NCI-H2227 (cell line): ENCODE measurements at regions not wholly inside any gene's neighbourhood (a gene's known extent, or its start where the extent isn't known, plus 50 kb on each side); places are given as distances from the start of the nearest gene placed in this dataset.

Experiments used
- DNase-seq: peaks from one replicate; lab custom pipeline; 2025; ENCODE audit not compliant: unreplicated experiment; lab: John Stamatoyannopoulos, UW

DNA sequence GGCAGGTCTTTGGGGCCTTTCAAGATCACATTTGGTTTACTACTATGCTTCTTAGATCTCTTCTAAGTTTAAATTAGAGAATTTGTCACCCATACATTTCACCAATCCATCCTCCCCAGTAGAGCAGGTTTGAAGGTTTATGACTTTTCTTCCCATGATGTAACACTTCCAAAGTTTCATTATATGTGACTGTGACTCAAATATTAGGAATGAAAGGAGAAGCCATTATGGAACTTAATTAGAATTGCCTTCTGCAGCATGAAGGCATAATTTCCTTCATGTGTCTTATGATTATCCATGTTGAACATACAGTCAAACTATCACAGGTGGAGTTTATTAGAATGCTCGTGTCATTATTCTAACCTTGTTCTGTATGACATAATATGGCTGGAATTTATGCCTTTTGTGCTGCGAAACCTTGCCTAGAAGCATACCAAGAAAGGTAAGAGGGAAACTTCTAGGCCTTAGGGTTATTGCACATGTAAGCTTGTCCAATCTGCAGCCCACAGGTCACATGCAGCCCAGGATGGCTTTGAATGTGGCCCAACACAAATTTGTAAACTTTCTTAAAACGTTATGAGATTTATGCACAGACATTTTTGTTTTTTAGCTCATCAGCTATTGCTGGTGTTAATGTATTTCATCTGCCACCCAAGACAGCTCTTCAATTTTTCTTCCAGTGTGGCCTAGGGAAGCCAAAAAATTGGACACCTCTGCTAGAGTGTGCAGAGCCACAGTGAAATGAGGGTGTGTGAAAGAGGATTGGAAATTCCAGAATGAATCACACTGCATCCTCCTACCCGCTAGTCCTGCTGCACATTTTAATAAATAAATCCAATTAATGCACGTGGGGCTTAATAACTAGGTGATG, 133.6 kb downstream of the TMEM26 start:
- DNase-seq = no peak

DNA sequence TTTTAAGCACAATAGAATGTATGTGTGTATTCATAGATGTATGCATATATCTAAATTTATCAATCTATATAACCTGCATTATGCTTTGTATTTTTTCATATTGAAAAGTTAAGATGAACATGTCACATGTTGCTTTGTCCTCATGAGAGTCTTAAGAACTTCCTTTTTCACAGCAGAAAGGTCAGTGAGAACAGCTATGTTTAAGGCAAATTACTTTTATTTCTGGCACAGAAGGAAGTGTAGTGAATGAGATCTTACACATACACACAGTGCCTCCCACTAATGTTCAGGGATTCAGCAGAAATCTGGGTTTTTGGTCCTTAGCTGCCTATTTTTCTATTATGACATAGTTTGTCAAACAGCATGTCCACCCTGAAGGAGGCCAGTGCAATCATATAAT, 134.8 kb downstream of the TMEM26 start:
- DNase-seq = no peak

DNA sequence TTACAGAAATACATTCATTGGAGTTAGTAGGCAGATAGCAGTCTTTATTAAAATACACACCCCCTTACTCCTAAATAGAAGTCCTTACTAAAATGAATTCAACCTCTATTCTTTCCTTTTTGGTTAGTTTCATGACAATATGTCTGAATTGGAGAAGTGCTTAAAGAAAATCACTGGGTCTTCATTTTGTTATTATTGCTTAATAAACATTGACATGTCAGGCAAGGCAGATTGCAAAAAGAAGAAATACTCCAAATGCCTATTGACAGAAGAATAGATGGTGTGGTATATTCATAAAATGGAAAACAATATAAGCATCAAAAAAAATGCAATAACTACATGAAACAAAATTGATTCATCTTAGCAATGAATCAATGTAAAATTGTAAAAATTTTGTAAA, 135.5 kb downstream of the TMEM26 start:
- DNase-seq = no peak

DNA sequence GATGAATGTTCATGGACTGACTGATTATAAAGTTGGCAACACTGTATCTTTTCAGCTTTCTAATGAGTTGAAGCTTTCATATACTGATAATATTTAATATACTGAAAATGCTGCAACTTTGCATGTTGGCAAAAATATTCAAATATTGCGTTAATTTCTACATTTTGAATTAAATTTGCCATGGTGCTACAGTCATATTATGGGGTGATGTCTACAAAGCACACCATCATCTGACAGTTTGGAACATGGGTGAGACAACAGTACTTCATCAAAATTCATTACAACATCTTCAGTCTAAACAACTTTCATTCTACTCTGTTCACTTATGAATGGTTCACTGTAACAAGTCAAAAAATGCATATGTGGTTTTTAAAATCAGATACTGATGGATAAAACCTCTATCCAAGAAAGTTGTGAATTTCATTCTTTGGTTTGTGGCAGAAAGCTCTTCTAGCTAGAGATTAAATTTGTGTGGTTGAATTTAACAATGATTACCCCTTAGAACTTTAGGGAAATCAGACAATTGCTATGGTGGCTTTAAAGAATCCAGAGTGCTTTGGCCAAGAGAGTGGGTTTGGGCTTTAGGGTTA, 136.4 kb downstream of the TMEM26 start:
- no peak for DNase-seq

DNA sequence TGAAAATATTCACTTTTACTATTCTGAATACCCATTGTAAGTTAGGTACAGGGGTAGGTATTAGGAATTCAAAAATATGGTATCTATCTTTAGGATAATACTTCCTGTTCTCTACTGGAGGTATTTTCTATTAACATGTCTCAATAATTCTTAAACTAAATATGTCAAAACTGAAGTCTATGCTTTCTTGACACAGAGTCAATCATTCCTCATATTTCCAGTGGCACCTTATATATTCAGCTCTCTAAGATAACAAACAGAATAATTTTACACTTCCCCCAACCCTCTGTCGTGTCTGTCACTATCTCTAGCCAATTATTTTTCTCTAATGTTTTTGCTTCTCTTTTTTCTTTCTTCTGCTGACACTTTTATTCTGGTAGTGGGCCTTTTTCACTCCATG, 138.9 kb downstream of the TMEM26 start:
- no peak for DNase-seq

DNA sequence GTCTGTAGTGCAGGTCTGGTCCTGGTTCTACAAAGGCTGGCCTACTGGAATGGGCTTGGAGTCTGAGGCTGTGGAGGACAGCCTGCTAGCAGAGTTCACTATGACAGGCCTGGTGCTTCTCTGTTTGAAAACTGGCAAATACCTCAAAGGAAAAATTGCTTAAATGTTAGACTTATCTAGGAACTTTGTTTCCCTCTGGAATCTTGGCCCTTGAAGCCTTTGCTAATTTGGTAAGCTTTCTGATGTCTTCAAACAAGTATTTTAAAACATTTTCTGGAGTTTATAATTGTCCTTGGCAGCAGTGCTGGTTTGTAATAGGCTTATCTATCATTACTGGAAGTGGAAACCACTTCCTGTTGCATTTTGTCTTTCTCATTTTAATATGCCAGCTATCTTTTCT, 139.7 kb downstream of the TMEM26 start:
- no peak for DNase-seq

DNA sequence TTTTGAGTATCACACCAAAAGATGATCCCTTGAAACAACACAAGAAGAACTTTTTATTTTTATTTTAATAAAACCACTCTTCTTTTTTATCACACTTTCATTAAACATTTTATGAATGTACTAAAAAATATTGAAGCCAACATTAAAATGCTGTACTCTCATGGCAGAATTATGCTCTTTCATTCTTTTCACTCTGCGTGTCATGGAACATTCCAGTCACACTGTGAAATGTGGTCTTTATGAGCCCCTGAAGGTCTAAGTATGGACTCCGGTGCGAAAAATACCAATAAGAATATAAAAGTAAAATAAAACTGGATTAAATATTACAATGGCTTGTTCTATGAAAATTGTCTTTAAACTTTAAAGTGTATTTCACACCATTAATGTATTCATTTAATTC, 148.4 kb downstream of the TMEM26 start:
- no peak for DNase-seq

DNA sequence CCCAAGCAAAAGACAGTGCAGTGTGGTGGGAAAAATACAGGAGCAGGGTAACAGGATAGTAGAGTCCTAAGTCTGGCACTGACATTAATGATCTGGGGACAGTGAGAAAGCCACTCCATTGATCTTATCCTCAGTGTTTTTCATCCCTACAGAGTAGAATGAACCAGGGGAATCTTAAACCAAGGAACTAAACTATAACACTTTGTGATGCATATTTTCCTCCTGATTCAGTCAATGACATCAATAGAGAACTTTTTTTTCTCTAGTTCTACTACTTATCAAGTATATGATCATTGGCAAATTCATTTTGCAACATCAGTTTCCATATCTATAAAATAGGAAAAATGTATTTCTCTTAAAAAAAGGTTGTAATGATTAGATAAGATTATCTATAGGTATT, 151.1 kb downstream of the TMEM26 start:
- DNase-seq = no peak

DNA sequence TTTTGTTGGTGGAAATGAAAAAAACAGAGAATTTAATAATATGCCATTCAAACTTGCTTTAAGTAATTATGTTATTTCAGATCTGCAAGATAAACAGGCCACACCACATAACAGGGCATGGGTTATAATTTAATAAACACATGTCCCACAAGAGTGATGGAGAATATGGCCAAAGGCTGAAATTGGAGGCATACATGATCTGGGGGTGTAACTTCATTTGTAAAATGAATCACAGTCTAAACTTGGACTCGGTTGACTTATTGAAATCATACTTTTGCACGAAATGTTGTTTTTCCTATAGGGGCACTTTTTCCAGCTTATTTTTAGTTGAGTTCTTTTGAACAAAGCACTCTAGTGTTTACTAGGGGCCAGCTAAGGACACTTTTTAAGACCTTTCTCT, 151.6 kb downstream of the TMEM26 start:
- no peak for DNase-seq

DNA sequence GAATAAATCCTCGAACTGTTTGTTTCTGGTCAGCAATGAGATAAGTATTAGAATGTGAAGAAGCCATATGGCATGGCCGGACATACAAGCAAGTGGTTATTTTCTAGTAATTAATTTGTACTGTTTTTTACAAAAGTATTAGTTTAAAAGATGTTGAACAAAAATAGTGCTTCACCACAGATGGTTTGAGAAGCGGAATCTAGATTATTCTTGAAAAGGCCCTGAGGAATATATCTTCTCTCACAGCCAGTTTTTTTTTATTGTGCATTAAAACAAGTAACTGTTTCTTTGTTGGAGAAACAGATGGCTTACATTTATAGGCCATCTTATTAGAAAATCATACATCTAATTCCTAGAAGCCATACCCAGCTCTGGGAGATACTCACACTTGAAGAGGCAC, 153.3 kb downstream of the TMEM26 start:
- no peak for DNase-seq

DNA sequence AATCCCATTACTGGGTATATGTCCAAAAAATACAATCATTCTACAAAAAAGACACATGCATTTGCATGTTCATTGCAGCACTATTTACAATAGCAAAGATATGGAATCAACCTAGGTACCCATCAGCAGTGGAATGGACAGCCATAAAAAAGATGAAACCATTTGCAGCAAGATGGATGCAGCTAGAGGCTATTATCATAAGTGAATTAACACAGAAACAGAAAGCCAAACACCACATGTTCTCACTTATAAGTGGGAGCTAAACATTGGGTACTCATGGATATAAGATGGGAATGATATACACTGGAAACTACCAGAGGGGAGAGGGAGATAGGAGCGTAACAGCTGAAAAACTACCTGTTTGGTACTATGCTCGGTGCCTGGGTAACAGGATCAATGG, 154.0 kb downstream of the TMEM26 start:
- DNase-seq = no peak

DNA sequence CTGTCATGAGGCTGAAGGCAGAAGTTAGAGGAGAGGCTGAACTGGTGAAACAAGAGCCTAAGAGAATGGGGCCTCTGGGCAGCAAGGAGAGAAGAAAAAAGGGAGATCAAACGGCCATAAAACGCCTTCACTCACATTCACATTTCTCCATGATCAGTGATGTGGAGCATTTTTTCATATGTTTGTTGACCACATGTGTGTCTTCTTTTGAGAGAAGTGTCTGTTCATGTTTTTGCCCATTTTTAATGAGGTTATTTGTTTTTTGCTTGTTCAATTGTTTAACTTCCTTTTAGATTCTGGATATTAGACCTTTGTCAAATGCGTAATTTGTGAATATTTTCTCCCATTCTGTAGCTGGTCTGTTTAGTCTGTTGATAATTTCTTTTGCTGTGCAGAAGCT, 155.0 kb downstream of the TMEM26 start:
- DNase-seq = no peak

DNA sequence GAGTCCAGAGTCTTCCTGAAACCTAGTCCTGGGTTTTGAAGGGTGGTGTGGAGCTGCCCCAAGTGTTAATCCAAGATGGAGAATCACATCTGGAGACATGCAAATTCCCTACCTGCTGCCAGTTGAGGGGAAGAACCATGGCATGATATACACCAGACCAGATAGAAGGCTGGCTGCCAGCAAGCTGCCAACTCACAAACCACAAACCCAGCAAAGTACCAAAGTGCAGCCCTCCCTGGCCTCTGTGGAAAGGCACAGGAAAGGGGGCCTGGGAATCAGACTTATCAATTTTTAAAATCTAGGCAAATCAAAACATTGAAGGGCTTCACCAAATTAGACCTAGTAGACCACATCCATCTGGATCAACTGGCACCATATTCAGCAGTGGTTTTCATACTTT, 157.0 kb downstream of the TMEM26 start:
- DNase-seq = no peak

DNA sequence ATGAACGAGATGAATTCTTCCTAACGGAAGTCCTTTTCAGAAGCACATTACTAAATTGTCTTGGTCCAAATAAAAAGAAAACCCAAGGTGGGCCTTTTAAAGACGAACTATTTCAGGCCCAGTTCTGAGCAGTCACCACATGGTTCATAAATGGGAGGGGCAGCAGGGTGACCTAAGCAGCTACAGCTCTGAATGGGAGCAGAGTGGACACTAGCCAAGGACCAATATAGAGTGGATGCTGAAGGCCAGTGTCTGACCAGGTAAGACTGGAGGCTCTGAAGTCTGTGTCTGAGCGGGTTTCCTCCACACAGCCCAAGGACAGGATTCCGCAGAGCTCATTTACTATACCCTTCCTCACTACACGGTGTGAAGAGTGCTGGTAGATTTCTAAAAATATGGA, 159.1 kb downstream of the TMEM26 start:
- no peak for DNase-seq

DNA sequence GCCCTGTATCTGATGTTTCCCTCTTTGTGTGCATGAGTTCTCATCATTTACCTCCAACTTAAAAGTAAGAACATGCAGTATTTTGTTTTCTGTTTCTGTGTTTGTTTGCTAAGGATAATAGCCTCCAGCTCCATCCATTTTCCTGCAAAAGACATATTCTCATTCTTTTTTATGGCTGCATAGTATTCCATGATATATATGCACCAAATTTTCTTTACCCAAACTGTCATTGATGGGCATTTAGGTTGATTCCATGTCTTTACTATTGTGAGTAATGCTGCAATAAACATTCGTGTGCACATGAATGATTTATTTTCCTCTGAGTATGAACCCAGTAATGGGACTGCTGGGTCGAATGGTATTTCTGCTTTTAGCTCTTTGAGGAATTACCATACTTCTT, 163.4 kb downstream of the TMEM26 start:
- DNase-seq = no peak

DNA sequence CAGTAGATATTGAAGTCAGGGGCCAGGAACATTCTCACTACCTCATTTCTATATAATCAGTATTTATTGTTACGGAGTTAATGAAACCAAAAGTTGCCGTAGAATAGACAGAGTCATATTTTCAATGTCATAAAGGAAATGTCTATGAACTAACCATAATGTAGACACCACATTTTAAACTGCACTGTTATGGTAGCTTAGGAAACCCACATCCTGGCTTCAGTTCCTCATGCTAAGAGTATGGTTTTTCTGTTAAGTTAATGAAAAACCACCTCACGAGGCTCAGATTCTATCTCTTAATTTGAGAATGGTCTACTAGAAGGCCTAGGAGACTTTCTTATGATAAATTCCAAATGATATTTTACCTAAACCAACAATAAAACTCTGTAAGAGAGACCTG, 166.5 kb downstream of the TMEM26 start:
- no peak for DNase-seq

DNA sequence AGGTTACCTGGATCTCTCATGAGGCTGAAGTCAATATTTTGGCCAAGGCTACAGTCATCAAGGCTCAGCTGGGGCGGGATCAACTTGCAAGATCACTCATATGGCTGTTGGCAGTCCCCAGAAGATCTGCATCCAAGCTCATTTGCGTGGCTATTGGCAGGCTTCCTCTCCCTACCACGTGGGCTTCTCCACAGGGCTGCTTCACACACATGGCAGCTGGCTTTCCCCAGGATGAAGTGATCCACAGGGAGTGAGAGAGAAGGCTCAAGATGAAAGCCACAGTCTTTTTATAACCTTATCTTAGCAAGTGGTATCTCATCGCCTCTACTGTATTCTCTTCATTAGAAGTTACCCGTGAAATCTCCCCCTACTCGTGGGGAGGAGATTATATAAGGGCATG, 167.4 kb downstream of the TMEM26 start:
- no peak for DNase-seq

DNA sequence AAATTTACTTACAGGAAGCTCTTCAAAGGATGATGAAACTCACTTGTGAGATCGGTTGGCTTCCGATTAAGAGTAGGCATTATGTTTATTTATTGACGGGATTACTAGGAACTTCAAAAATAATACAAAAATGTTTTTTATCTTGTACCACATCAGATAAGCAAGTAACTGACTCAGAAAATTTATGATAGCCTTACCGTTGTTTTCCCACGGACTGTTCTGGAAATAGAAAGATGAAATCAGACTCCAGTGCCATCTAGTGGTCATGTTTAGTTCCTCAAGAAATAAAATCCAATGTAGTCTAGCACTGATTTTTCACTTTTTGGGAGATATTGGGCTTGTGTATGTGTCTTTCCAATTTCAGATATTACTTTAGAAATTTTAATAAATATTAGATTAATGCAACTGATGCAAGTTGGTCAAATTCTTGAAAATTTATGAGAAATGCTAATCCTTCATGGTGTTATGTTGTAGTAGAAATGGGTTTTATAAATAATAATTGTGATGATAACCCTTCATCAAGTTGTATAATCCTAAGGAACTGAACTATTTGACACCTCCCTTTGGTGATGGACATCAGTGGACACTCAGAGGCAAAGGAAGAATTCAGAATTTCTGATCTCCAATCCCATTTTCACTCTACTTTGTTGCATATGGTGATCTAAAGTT, 168.8 kb downstream of the TMEM26 start:
- peak; percentile 66 for DNase-seq

DNA sequence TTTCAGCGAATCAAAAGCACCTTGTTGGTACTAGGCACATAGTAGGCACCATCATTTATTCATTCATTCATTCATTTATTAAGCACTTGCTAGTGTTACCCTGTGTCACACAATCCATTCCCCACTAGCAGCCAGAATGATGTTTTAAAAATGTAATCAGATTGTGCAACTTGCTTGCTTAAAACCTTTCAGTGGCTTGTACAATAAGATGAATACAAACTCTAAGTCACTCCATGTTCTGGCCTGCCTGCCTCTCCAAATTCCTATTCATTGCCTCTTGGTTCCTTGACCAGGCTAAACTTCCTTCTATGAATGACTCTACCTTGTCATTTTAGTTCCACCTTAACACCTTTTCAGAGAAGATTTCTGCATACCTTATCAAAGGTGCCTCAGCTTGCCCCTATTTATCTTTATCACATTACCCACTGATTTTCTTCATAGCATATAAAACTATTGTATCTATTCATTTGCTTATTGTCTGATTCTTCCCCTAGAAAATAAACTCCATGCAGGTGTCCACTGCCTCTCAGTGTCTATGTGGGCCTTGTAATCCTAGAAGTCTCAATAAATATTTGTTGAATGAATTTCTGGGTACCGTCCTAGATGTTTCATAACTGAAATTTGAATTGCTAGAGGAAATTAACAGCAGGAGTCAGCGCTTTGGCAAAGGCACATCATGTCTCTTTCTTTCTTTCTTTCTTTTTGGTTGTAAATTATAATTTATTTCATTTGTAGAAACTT, 169.5 kb downstream of the TMEM26 start:
- DNase-seq = no peak

DNA sequence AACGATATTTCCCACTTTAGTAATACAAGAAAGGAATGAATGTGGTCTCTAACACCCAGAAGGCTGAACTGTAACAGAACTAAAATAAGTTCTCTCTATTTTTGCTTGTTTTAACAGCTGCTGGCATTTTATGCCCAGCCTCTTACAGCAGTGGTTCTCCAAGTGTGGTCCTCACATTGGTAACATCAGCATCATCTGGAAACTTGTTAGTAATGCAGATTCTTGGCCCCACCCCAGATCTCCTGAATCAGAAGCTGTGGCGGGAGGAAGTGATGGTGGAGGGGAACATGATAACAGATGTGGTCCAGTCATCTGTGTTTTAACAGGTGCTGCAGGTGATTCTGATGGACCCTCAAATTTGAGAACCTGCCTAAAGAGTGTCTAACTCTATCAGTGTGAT, 170.1 kb downstream of the TMEM26 start:
- no peak for DNase-seq

DNA sequence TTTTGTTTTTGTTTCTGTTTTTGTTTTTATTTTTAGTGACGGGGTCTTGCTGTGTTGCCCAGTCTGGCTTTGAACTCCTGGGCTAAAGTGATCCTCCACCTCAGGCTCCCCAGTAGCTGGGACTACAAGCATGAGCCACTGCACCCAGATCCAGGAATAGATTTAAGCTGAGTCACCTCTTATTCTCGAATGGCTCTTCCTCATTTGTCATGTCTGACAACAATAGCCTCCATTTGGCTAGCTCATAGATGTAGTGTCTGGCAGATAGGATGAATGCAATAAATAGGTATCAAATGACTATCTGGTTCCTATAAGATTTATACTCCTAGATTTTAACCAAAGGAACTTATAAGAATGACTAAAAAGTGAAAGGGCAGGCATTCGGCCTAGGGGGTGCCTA, 172.9 kb downstream of the TMEM26 start:
- no peak for DNase-seq

DNA sequence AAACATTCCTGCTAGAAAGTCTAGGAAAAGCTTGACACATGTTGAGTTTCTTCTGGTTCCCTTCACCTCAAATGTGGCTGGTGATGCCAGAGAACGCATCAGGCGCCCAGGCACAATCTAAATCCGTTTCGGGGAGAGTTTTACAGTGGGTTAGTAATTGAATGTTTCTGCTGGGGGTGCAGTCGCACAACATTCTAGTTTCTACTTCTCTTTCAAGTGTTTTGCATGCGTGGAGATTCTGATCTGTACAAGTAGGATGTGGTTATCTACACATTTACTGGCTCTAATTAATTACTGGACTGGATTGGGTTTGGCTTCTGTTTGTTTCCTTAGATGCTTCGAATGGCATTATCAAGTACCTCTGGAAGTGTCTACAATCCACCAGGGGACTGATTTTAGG, 173.8 kb downstream of the TMEM26 start:
- no peak for DNase-seq
